ENCODE measurements at regions not wholly inside any gene's neighbourhood (a gene's known extent, or its start where the extent isn't known, plus 50 kb on each side); places are given as distances from the start of the nearest gene placed in this dataset.

- no peak for TF ChIP-seq POLR2A (IDR thresholded peaks at IDR 0.05)
- no peak for TF ChIP-seq POLR2AphosphoS5 (IDR thresholded peaks at IDR 0.05)
- no peak for TF ChIP-seq CTCF (IDR thresholded peaks at IDR 0.05 in 8 of 11, conservative IDR thresholded peaks at IDR 0.05 in 3 of 11)
These were observed 342.9 kb downstream of the MAGEB5 start for GRCh38 chrX:26558719-26559386.
